GM12878 (cell line): ENCODE measurements at regions not wholly inside any gene's neighbourhood (a gene's known extent, or its start where the extent isn't known, plus 50 kb on each side); places are given as distances from the start of the nearest gene placed in this dataset. TPM values are rescaled to one million over a fixed set of nuclear protein-coding genes. Genes with fewer than 3 reads are reported as not detected.

Source experiments
- small RNA-seq: library from RNA; depleted of rRNA; stranded (forward); fragments of <200 nt; gene quantifications from one replicate; pipeline ENCODE3, GENCODE V24; 2014

Small RNAs in the stretch of these regions (small RNA-seq; reads per million reads assigned to genes)
- gene RF00019 (not detected), gene RN7SKP123 (not detected)
